K562 (cell line): ENCODE measurements at regions not wholly inside any gene's neighbourhood (a gene's known extent, or its start where the extent isn't known, plus 50 kb on each side); places are given as distances from the start of the nearest gene placed in this dataset.

Experiments used
- ATAC-seq: fragments of 200-7000 bp; cut with Tn5 transposase; 3 replicates; pipeline ENCODE4 v1.9.1; 2020; ENCODE audit warnings: moderate library complexity
- BruUV-seq: library from RNA; stranded (reverse); fragments of 400-500 nt; replicated peaks from 2 replicates; lab custom pipeline; 2021; lab: Mats Ljungman, UMichigan
- CTCF ChIA-PET: fragments of 300-600 bp; formaldehyde crosslinking; extraction: SDS; loops from one replicate; lab custom pipeline; 2021; ENCODE audit warnings: low intra/inter-chr PET ratio; lab: Yijun Ruan, JAX
- POLR2A ChIA-PET: fragments of 300-600, 350-650 bp; sonication (Branson Sonifier 250); formaldehyde crosslinking; extraction: SDS; loops from one replicate; lab custom pipeline; 2021; ENCODE audit warnings: antibody characterized with exemption, inconsistent platforms; lab: Yijun Ruan, JAX
- DNase-seq, 4 experiments: peaks; one replicate each; pipeline versions ENCODE4 v3.0.0 to v3.0.0-alpha.2; 2011 to 2018; ENCODE audit warnings: low spot score in 3 of 4, mixed read lengths in 3 of 4; ENCODE audit errors: extremely low read depth in 1 of 4
- FAIRE-seq: peaks from 2 replicates; lab custom pipeline; 2011; peaks lifted over from hg19 to GRCh38; lab: Jason Lieb, UNC
- H2AFZ ChIP-seq: 2 replicates; pipeline ENCODE4 v1.6.0; 2011; ENCODE audit warnings: low read depth, low read length, control low read depth, inconsistent platforms
- H3K27ac ChIP-seq: fragments of 200-600 bp; 3 replicates; pipeline ENCODE4 v1.8.0; 2011; ENCODE audit warnings: low read depth, mild to moderate bottlenecking, control low read depth, inconsistent platforms, low read length, moderate library complexity, mixed read lengths; ENCODE audit errors: extremely low read depth
- H3K27me3 ChIP-seq, 2 experiments: fragments of 300-600 bp in 1 of 2; 2 replicates in 1 of 2; 3 replicates in 1 of 2; pipeline versions ENCODE4 v1.6.0 to v1.8.0; 2011; ENCODE audit warnings: inconsistent platforms in 2 of 2, low read length in 2 of 2, mild to moderate bottlenecking in 1 of 2, mixed read lengths in 1 of 2, moderate library complexity in 1 of 2; ENCODE audit not compliant: control insufficient read depth in 2 of 2, insufficient read depth in 2 of 2
- H3K36me3 ChIP-seq: fragments of 300-600 bp; 3 replicates; pipeline ENCODE4 v1.8.0; 2011; ENCODE audit warnings: mild to moderate bottlenecking, low read length, inconsistent platforms; ENCODE audit not compliant: control insufficient read depth, insufficient read depth
- H3K4me1 ChIP-seq, 2 experiments: fragments of 200-600 bp in 1 of 2; replicated peaks in 1 of 2; 2 replicates in 1 of 2; 3 replicates in 1 of 2; pipeline versions ENCODE4 v1.5.1 to v1.8.0; 2011; ENCODE audit warnings: inconsistent platforms in 2 of 2, low read length in 2 of 2, mild to moderate bottlenecking in 1 of 2, mixed read lengths in 1 of 2, moderate library complexity in 1 of 2; ENCODE audit not compliant: control insufficient read depth in 2 of 2, insufficient read depth in 2 of 2
- H3K4me2 ChIP-seq: 2 replicates; pipeline ENCODE4 v1.6.1; 2011; ENCODE audit warnings: low read length, control low read depth, inconsistent platforms, mixed read lengths; ENCODE audit not compliant: insufficient read depth
- H3K4me3 ChIP-seq: fragments of 200-600 bp; sonication (generic), shearing (Covaris generic); 2 replicates; pipeline ENCODE4 v1.5.1; 2016; ENCODE audit warnings: control low read depth, inconsistent platforms
- H3K79me2 ChIP-seq: fragments of 200-600 bp; 3 replicates; pipeline ENCODE4 v1.8.0; 2011; ENCODE audit warnings: low read length, inconsistent platforms; ENCODE audit not compliant: control insufficient read depth, insufficient read depth
- H3K9ac ChIP-seq, 2 experiments: 2 replicates each; pipeline versions ENCODE4 v1.6.0 to v1.6.1; 2011; ENCODE audit warnings: low read depth in 2 of 2, low read length in 2 of 2, control low read depth in 1 of 2, inconsistent platforms in 1 of 2, mild to moderate bottlenecking in 1 of 2, mixed read lengths in 1 of 2; ENCODE audit not compliant: insufficient read depth in 1 of 2
- H3K9me1 ChIP-seq: one replicate; pipeline ENCODE4 v1.6.0; 2011; ENCODE audit warnings: inconsistent platforms, mild to moderate bottlenecking, low read length, moderate library complexity; ENCODE audit not compliant: control insufficient read depth, insufficient read depth
- H3K9me3 ChIP-seq: replicated peaks from 2 replicates; pipeline ENCODE4 v1.5.1; 2011; ENCODE audit warnings: low read depth, low read length, inconsistent platforms; ENCODE audit not compliant: control insufficient read depth, insufficient read depth
- H4K20me1 ChIP-seq: replicated peaks from 2 replicates; pipeline ENCODE4 v1.6.1; 2011; ENCODE audit warnings: low read length, inconsistent platforms, mixed read lengths; ENCODE audit not compliant: control insufficient read depth, insufficient read depth
- BHLHE40 ChIP-seq: IDR thresholded peaks from 2 replicates; pipeline ENCODE4 v1.6.1; 2011; ENCODE audit warnings: low read length, improper control_type of control experiment
- DACH1 ChIP-seq: fragments of 450-650 bp; IDR thresholded peaks from 2 replicates; pipeline ENCODE4 v1.6.1; 2018; ENCODE audit not compliant: partially characterized antibody
- DMBX1 ChIP-seq: fragments of 250-450 bp; sonication (Bioruptor Pico); IDR thresholded peaks from 2 replicates; pipeline ENCODE4 v1.8.0; 2022; ENCODE audit warnings: inconsistent platforms, mild to moderate bottlenecking, moderate library complexity, borderline replicate concordance
- HNRNPUL1 ChIP-seq: fragments of 200-400 bp; formaldehyde crosslinking; IDR thresholded peaks from 2 replicates; pipeline ENCODE4 v1.6.1; 2017; ENCODE audit warnings: low read length
- KLF10 ChIP-seq: fragments of 250-450 bp; sonication (Bioruptor Pico); IDR thresholded peaks from 2 replicates; pipeline ENCODE4 v1.6.1; 2021; ENCODE audit warnings: matching md5 sums
- KLF13 ChIP-seq: fragments of 450-650 bp; IDR thresholded peaks from 2 replicates; pipeline ENCODE4 v1.6.1; 2016; ENCODE audit warnings: missing genetic modification characterization, low read depth, mild to moderate bottlenecking, missing compliant biosample characterization, moderate library complexity, borderline replicate concordance
- SLC30A9 ChIP-seq: fragments of 250-450 bp; sonication (Bioruptor Pico); IDR thresholded peaks from 2 replicates; pipeline ENCODE4 v1.8.0; 2022; ENCODE audit warnings: mild to moderate bottlenecking, moderate library complexity
- ZNF445 ChIP-seq: fragments of 250-450 bp; sonication (Bioruptor Pico); IDR thresholded peaks from 2 replicates; pipeline ENCODE4 v1.4.0; 2020; ENCODE audit warnings: low read depth, mild to moderate bottlenecking, moderate library complexity
- ZNF780A ChIP-seq: fragments of 250-450 bp; sonication (Bioruptor Pico); IDR thresholded peaks from 2 replicates; pipeline ENCODE4 v1.5.0; 2021; ENCODE audit warnings: mild to moderate bottlenecking
- WGBS: fragments of 100-300 bp; shearing (Covaris generic); methylation state at CpG from one replicate; pipeline ENCODE4 v1.1.6; 2016; ENCODE audit warnings: low coverage, mixed read lengths; ENCODE audit not compliant: insufficient coverage; ENCODE audit errors: missing lambda C conversion rate; 5-methylcytosine and 5-hydroxymethylcytosine counted together
- in situ Hi-C: fragments of 300-500 bp; cut with MboI; formaldehyde crosslinking; loops from 4 replicates; pipeline ENCODE4 v1.15.0; 2018; ENCODE audit warnings: inconsistent platforms, mixed read lengths
- intact Hi-C: fragments of 100-400 bp; cut with micrococcal nuclease; formaldehyde crosslinking; loops from 2 replicates; pipeline ENCODE4 v1.14.2; 2022
- TF ChIP-seq, protein P1 (sequence below): IDR thresholded peaks from 3 replicates; pipeline ENCODE4 v1.6.1; 2011; ENCODE audit warnings: borderline replicate concordance, mild to moderate bottlenecking; ENCODE audit not compliant: insufficient read length, insufficient read depth
- TF ChIP-seq, protein P2 (sequence below), 2 experiments: fragments of 450-650 bp; IDR thresholded peaks; 2 replicates each; pipeline ENCODE4 v1.6.1; 2016

DNA sequence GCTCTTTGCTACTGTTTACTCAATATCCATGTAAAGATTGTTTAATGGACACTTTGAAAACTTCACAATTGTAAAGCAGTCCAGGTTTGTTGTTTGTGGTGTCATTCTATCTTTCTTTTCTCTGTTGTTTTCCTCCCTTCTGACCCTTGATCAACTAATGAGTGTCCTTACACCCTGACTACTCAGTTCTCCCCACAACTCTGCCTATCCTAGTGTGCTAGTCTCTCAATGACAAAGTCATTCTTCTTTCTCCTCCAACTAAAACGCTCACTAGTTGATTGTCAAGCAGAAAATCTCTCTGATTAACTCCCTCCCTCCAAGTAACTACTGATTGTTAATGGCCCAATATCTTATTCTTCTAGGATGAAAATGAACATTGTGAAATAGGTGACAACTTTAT, 148.5 kb upstream of the FBXO33 start (continued):
- TF ChIP-seq, protein P1, sequence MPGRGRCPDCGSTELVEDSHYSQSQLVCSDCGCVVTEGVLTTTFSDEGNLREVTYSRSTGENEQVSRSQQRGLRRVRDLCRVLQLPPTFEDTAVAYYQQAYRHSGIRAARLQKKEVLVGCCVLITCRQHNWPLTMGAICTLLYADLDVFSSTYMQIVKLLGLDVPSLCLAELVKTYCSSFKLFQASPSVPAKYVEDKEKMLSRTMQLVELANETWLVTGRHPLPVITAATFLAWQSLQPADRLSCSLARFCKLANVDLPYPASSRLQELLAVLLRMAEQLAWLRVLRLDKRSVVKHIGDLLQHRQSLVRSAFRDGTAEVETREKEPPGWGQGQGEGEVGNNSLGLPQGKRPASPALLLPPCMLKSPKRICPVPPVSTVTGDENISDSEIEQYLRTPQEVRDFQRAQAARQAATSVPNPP, result no peak
- TF ChIP-seq BHLHE40 (no peak), KLF13 (tag) (no peak), ZNF780A (CRISPR knock-in tag) (no peak)
- TF ChIP-seq, protein P2, sequence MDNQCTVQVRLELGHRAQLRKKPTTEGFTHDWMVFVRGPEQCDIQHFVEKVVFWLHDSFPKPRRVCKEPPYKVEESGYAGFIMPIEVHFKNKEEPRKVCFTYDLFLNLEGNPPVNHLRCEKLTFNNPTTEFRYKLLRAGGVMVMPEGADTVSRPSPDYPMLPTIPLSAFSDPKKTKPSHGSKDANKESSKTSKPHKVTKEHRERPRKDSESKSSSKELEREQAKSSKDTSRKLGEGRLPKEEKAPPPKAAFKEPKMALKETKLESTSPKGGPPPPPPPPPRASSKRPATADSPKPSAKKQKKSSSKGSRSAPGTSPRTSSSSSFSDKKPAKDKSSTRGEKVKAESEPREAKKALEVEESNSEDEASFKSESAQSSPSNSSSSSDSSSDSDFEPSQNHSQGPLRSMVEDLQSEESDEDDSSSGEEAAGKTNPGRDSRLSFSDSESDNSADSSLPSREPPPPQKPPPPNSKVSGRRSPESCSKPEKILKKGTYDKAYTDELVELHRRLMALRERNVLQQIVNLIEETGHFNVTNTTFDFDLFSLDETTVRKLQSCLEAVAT (IDR thresholded peaks at IDR 0.05), result no peak

DNA sequence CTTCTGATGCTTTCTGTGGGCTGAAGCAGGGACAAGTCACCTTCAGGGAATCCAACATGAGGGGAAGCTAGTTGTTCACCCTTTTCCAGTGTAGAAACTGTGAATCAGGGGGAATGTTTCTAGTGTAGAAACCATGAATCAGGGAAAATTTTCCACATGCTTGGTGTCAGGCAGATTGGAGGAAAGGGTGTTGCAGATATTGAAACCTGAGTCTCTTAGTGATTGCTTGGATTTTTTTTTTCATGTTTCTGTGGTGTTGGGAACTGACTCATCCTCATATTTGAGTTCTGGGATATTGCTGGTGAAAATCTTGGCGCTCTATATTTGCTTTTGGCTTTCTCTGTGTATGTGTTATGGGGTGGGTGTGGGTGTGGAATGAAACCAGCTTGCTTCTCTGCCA, 144.5 kb upstream of the FBXO33 start:
- POLR2A ChIA-PET, result no interaction called here
- Histone ChIP-seq H3K4me2 (no peak overlapping the region), H2AFZ (no peak overlapping the region), H3K27me3 (no peaks in the 10 kb centered on the region), H3K79me2 (no peaks in the 10 kb centered on the region), H3K36me3 (no peaks in the 10 kb centered on the region), H3K4me3 (no peak overlapping the region), H3K9me3 (no peaks in the 10 kb centered on the region), H4K20me1 (no peaks in the 10 kb centered on the region), H3K4me1 (no peaks in the 10 kb centered on the region), H3K9ac (no peak overlapping the region), H3K9me1 (no peaks in the 10 kb centered on the region), H3K27ac (no peak overlapping the region)
- ATAC-seq (no peak), FAIRE-seq (no peak), DNase-seq (no peak)
- BruUV-seq, result no TSS peak
- TF ChIP-seq HNRNPUL1, result no peak
- no peak for TF ChIP-seq KLF10 (CRISPR knock-in tag)
- TF ChIP-seq DMBX1 (CRISPR knock-in tag), result no peak
- no peak for TF ChIP-seq SLC30A9 (CRISPR knock-in tag)
- no peak for TF ChIP-seq ZNF445 (CRISPR knock-in tag)
- TF ChIP-seq DACH1, result no peak
- in situ Hi-C loops, result no loop called here
- CTCF ChIA-PET, result no interaction called here
- intact Hi-C loops, result no loop called here
- WGBS, result no CpG with 5 or more reads among the region's 1 CpG
